K562 (cell line): ENCODE measurements at regions not wholly inside any gene's neighbourhood (a gene's known extent, or its start where the extent isn't known, plus 50 kb on each side); places are given as distances from the start of the nearest gene placed in this dataset.

Source experiments
- ATF1 ChIP-seq, 2 experiments: fragments of 450-650 bp in 1 of 2; IDR thresholded peaks; 2 replicates each; pipeline ENCODE4 v1.6.1; 2016; ENCODE audit warnings: missing compliant biosample characterization in 1 of 2, missing genetic modification characterization in 1 of 2
- C11orf30 ChIP-seq: fragments of 450-650 bp; IDR thresholded peaks from 2 replicates; pipeline ENCODE4 v1.6.1; 2016; ENCODE audit warnings: low read depth, mild to moderate bottlenecking
- GABPA ChIP-seq: fragments of 200-800 bp; sonication (Bioruptor generic); conservative IDR thresholded peaks from 2 replicates; pipeline ENCODE4 v1.6.1; 2016; ENCODE audit warnings: low read depth, missing genetic modification characterization, missing compliant biosample characterization
- LARP7 ChIP-seq: fragments of 450-650 bp; IDR thresholded peaks from 2 replicates; pipeline ENCODE4 v1.6.1; 2016
- NCOA6 ChIP-seq: fragments of 450-650 bp; IDR thresholded peaks from 2 replicates; pipeline ENCODE4 v1.6.1; 2017; ENCODE audit warnings: mild to moderate bottlenecking
- RNF219 ChIP-seq: fragments of 250-450 bp; sonication (Bioruptor Pico); IDR thresholded peaks from 2 replicates; pipeline ENCODE4 v1.5.0; 2022; ENCODE audit warnings: mild to moderate bottlenecking
- ZNF143 ChIP-seq: sonication (generic); formaldehyde crosslinking; IDR thresholded peaks from 2 replicates; pipeline ENCODE4 v1.9.0; 2022; ENCODE audit warnings: mild to moderate bottlenecking, missing genetic modification reagents
- ZNF407 ChIP-seq: fragments of 450-650 bp; IDR thresholded peaks from 2 replicates; pipeline ENCODE4 v1.6.1; 2016; ENCODE audit warnings: low read depth
- ZNF561 ChIP-seq: fragments of 450-650 bp; formaldehyde crosslinking; conservative IDR thresholded peaks from 2 replicates; pipeline ENCODE4 v1.4.0; 2020; ENCODE audit warnings: mild to moderate bottlenecking, moderate library complexity
- ZNF57 ChIP-seq: fragments of 450-650 bp; formaldehyde crosslinking; IDR thresholded peaks from 2 replicates; pipeline ENCODE4 v1.4.0; 2020; ENCODE audit warnings: mild to moderate bottlenecking, moderate library complexity
- ZNF766 ChIP-seq: fragments of 200-800 bp; sonication (Bioruptor generic); conservative IDR thresholded peaks from 2 replicates; pipeline ENCODE4 v1.6.1; 2016; ENCODE audit warnings: missing genetic modification characterization, missing compliant biosample characterization

- no peak for TF ChIP-seq ZNF407
- TF ChIP-seq RNF219 (CRISPR knock-in tag), result no peak
- peak; percentile 65 for TF ChIP-seq C11orf30
- TF ChIP-seq LARP7, result no peak
- no peak for TF ChIP-seq ZNF561 (CRISPR knock-in tag)
- TF ChIP-seq ATF1 (CRISPR knock-in tag; IDR thresholded peaks at IDR 0.05), result no peak
- peak; percentile 68 for TF ChIP-seq ATF1 (tag; IDR thresholded peaks at IDR 0.05)
- 0 out of 2 replicates have a peak, but pooled peaks have one; percentile 23 for TF ChIP-seq GABPA (tag)
- peak; percentile 72; the same call in 1 of the 2 replicates for TF ChIP-seq ZNF766
- TF ChIP-seq ZNF143 (CRISPR knock-in tag), result no peak
- no peak for TF ChIP-seq ZNF57
- no peak for TF ChIP-seq NCOA6
Measured at GRCh38 chr2:47653902-47654789, 83.4 kb upstream of the KCNK12 start (continued).
